Vagina (tissue), 2 donors: ENCODE measurements at regions not wholly inside any gene's neighbourhood (a gene's known extent, or its start where the extent isn't known, plus 50 kb on each side); places are given as distances from the start of the nearest gene placed in this dataset.

ENCODE experiments used
- CTCF ChIP-seq, 3 experiments: fragments of 450-650 bp in 2 of 3; fragments of 200-600 bp in 1 of 3; sonication (generic) in 1 of 3; IDR thresholded peaks; one replicate each; pipeline ENCODE4 v1.5.1; 2017 to 2019; ENCODE audit warnings: antibody characterized with exemption in 3 of 3, mild to moderate bottlenecking in 2 of 3, moderate library complexity in 2 of 3
- POLR2A ChIP-seq, 2 donors: fragments of 450-650 bp; IDR thresholded peaks; one replicate each; pipeline ENCODE4 v1.6.1; 2017; ENCODE audit warnings: antibody characterized with exemption in 2 of 2, mild to moderate bottlenecking in 2 of 2, moderate library complexity in 2 of 2

GRCh38 chr7:42549866-42550485 lies 313.0 kb upstream of the GLI3 start:
- no peak for TF ChIP-seq CTCF (IDR thresholded peaks at IDR 0.05)
- TF ChIP-seq POLR2A (IDR thresholded peaks at IDR 0.05) = no peak
